HL-60 (cell line): ENCODE measurements at regions not wholly inside any gene's neighbourhood (a gene's known extent, or its start where the extent isn't known, plus 50 kb on each side); places are given as distances from the start of the nearest gene placed in this dataset.

Experiments
- DNase-seq, 2 experiments: peaks; one replicate each; pipeline ENCODE4 v3.0.0-alpha.2; 2010 to 2020; ENCODE audit warnings: low read depth in 1 of 2, low spot score in 1 of 2
- H3K27ac ChIP-seq: fragments of 250-450 bp; sonication (Bioruptor Pico); replicated peaks from 2 replicates; pipeline ENCODE4 v1.5.1; 2020; ENCODE audit warnings: mild to moderate bottlenecking, moderate library complexity
- H3K27me3 ChIP-seq: fragments of 250-450 bp; sonication (Bioruptor Pico); 2 replicates; pipeline ENCODE4 v1.5.1; 2021; ENCODE audit warnings: mild to moderate bottlenecking, moderate library complexity; ENCODE audit not compliant: insufficient read depth, poor library complexity, severe bottlenecking
- H3K4me3 ChIP-seq: replicated peaks from 2 replicates; pipeline ENCODE4 v1.5.1; 2011; ENCODE audit warnings: mild to moderate bottlenecking, control low read depth, low read length; ENCODE audit not compliant: insufficient read depth
- CTCF ChIP-seq: IDR thresholded peaks from one replicate; pipeline ENCODE4 v1.5.1; 2011; ENCODE audit warnings: low read length, control low read depth, inconsistent platforms; ENCODE audit not compliant: insufficient read depth
- GABPA ChIP-seq: IDR thresholded peaks from 2 replicates; pipeline ENCODE4 v1.6.1; 2012; ENCODE audit warnings: low read depth
- POLR2AphosphoS5 ChIP-seq: IDR thresholded peaks from 2 replicates; pipeline ENCODE4 v1.6.1; 2012; ENCODE audit warnings: low read depth
- SPI1 ChIP-seq: IDR thresholded peaks from 2 replicates; pipeline ENCODE4 v1.6.1; 2012; ENCODE audit warnings: low read depth, mild to moderate bottlenecking, borderline replicate concordance
- TF ChIP-seq, protein P1 (sequence below): IDR thresholded peaks from 2 replicates; pipeline ENCODE4 v1.6.1; 2012; ENCODE audit warnings: low read depth; ENCODE audit not compliant: insufficient replicate concordance

- H3K27ac ChIP-seq, result no peak overlapping the region
- DNase-seq, result no peak
- no peak overlapping the region for H3K4me3 ChIP-seq
- no peaks in the 10 kb centered on the region for H3K27me3 ChIP-seq
- TF ChIP-seq CTCF, result no peak
- TF ChIP-seq, protein P1, sequence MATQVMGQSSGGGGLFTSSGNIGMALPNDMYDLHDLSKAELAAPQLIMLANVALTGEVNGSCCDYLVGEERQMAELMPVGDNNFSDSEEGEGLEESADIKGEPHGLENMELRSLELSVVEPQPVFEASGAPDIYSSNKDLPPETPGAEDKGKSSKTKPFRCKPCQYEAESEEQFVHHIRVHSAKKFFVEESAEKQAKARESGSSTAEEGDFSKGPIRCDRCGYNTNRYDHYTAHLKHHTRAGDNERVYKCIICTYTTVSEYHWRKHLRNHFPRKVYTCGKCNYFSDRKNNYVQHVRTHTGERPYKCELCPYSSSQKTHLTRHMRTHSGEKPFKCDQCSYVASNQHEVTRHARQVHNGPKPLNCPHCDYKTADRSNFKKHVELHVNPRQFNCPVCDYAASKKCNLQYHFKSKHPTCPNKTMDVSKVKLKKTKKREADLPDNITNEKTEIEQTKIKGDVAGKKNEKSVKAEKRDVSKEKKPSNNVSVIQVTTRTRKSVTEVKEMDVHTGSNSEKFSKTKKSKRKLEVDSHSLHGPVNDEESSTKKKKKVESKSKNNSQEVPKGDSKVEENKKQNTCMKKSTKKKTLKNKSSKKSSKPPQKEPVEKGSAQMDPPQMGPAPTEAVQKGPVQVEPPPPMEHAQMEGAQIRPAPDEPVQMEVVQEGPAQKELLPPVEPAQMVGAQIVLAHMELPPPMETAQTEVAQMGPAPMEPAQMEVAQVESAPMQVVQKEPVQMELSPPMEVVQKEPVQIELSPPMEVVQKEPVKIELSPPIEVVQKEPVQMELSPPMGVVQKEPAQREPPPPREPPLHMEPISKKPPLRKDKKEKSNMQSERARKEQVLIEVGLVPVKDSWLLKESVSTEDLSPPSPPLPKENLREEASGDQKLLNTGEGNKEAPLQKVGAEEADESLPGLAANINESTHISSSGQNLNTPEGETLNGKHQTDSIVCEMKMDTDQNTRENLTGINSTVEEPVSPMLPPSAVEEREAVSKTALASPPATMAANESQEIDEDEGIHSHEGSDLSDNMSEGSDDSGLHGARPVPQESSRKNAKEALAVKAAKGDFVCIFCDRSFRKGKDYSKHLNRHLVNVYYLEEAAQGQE, result no peak
- TF ChIP-seq GABPA, result no peak
- no peak for TF ChIP-seq SPI1
- TF ChIP-seq POLR2AphosphoS5, result no peak
Measured at GRCh38 chr12:90679674-90680073, 275.3 kb downstream of the CCER1 start.

DNA sequence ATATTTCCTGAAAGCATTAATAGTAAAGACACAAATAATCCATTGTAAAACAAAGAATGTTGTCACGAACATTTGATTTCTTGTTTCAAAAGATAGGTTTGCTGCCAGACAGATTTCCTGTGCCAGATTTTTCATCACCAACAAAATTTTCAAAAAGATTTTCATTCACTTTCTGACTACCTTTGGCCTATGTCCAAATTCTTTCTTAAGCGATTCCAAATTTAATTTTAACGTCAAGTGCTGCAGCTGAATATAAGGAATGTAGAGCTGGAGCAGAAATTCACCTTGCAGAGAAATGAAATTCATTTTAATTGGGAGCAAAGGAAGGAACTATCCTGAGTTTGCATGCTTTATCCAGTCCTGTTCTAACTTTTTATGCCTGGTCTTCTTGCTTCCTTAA is 277.4 kb downstream of the CCER1 start:
- no peak for TF ChIP-seq CTCF
- TF ChIP-seq POLR2AphosphoS5, result no peak
- TF ChIP-seq, protein P1, result no peak
- TF ChIP-seq SPI1, result no peak
- TF ChIP-seq GABPA, result no peak
- Histone ChIP-seq H3K27ac (no peak overlapping the region), H3K27me3 (no peaks in the 10 kb centered on the region), H3K4me3 (no peak overlapping the region)
- no peak for DNase-seq

GRCh38 chr12:90677055-90677454 is 277.9 kb downstream of the CCER1 start:
- Histone ChIP-seq H3K4me3 (no peak overlapping the region), H3K27me3 (no peaks in the 10 kb centered on the region), H3K27ac (no peak overlapping the region)
- TF ChIP-seq CTCF (no peak), GABPA (no peak), SPI1 (no peak), POLR2AphosphoS5 (no peak)
- TF ChIP-seq, protein P1, result no peak
- no peak for DNase-seq
